ENCODE measurements at regions not wholly inside any gene's neighbourhood (a gene's known extent, or its start where the extent isn't known, plus 50 kb on each side); places are given as distances from the start of the nearest gene placed in this dataset.

DNA sequence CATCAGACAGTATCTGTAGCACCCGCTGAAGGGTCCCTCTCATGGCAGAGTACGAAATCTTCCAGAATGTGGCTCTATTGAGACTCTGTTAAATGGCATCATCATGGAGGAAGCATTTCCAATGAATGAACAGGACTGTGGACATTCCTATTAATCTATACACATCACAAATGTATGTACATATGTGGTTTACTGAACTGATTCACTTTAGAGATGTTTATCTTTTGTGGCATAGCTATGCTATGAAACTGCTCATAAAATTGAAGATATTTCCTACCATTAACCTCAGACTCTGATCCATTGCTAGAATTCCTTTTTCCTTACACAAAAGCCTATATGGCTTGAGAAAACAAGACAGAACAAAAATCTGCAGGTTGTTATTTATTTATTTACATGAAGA, 259.6 kb upstream of the RRP15 start:
- no peak for DNase-seq

DNA sequence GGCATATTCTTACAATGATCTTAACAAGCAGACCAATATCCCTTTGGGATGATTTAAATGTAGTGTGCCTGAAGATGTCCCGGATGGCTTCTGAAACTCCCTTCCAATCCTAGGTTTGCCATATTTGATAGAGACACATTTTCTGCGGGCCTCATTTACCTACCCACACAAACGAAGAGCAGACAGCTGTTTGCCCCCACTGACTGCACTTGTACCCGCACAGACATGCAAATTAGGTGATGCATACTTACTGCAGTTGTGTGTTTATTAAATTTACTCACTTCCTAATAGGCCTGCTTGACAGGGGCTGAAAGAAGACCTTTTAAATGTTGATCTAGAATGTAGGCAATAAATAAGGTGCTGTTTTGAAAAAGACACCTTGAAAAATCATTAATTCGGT, 257.9 kb upstream of the RRP15 start:
- DNase-seq: no peak

DNA sequence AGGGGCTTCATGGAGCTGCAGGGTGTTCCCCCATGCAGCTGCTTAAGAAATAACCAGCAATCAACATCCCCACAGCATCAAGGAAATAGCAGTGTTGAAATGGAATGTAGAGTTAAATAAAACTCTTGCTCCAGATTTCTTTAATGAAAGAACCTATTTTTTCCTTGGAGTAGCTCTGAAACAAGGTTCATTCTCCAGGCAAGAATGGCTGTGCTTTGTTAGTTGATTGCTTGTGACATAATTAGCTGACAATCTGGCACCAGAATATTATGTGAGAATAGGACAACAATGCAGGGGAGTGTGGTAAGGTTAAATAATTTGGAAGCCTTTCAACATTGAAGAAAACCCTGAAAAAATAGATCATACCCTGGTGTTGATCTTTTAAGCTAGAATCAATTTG, 254.2 kb upstream of the RRP15 start:
- DNase-seq: no peak

DNA sequence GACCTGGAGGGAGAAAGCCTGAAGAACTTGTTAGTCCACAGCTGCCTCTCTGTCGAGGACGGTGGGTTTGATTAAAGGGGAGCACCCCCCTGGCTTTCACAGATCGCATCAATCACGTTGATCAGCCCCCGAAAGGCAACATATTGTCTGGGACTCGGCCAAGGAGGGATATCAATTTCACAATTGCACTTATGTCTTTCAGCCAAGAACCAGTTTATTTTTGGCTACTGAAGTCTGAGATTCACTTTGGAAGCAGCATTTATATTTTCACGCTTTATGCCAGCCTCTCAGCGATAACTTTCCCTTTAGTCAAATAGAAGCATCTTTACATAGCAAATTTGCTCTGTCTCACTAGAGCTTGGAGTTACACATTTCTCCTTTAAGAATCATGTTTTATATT, 253.2 kb upstream of the RRP15 start:
- DNase-seq: no peak

DNA sequence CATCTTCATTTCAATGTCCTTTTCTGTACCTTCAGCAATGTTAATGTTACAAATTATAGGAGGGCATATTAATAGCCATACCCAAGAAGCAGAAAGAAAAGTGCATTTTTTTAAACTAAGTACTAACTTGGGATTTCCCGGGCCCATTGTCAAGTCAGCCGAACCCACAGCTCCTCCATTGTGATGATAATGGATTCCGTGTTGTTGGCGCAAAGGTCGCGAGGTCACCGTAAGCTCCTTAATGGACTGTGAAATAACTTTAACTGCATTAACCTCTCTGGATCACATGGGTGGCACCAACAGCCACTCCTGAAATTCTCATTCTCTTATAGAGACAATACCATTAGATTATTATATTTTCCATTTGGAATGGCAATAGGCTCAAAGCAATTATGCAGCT, 250.6 kb upstream of the RRP15 start:
- no peak for DNase-seq

DNA sequence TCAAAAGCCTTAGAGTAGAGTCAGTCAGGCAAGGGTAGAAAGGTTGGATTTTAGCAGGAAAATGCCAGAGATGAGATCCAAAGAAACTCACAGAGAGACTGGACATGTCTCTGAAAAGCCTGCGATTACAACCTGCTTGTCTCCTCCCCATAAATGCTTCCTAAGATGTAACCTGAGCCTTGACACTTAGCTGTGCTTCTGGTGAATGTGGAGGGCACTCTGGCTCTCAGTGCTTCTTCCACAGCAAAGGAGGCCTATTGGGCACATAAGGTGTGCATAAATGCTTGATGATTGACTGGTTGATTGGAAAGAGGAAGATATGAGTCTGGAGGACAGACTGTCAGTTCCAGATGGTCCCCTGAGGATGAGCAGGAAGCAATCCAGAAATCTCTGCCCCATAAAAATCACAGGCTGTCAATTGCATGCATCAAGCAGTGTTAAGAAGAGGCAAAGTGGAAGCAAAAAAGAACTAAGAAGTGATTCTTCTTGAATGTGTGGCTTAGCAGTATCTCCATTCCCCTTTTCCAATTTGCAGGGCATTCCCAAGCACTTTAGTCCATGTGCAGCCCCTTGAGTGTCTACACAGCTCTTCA, 236.2 kb upstream of the RRP15 start:
- no peak for DNase-seq

DNA sequence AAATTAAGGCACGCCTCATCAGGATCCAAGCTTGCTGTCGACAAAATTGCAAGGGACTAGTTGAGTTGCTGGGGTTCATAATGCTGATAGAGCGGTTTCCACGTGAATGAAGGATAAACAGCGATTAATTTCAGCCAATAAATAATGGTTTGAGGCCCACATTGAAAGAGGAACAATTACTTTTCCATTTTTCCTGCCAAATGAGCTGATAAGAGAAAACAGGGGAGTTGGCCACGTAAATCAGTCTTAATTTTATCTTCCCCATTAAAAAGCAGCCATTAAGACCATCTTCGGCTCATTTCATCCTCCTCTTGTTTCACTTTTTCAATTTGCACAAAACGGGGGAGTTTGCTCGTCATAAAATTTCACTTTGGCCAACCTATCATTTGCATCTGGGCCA, 235.5 kb upstream of the RRP15 start:
- no peak for DNase-seq

DNA sequence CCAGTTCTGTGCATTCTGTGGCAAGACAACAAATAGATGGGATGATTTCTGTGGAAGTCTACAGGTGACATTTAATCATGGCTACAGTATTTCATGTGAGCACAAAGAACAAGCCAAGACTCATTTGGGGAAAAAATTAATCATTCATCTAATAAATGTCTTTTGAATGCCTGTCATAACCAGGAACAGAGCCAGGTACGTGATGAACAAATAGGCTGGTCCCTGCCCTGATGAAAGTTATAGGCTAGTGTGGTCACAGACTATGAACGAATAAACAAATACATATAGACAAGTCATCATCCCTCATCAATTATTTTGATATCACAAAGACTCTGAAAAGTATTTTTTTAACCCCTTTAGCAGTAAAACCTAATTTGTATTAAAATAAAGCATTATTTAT, 226.4 kb upstream of the RRP15 start:
- DNase-seq: no peak

DNA sequence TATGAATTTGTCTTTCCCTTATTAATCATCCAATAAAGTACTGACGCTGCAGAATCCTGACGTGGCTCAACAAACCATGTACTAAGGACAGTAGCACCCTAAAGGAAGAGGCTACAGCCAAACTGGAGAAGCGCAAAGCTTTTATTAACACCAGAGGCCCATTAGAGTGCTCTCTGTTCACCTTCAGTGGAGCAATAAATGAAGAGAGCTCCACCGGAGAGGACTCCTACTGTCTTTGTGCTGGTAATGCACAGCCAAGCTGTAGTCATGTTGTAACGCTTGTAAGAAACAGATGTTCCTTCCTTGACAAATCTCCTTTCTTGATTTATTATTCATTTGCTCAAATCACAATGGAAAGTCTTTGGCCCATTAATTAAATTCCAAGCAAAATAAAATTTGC, 220.7 kb upstream of the RRP15 start:
- no peak for DNase-seq

DNA sequence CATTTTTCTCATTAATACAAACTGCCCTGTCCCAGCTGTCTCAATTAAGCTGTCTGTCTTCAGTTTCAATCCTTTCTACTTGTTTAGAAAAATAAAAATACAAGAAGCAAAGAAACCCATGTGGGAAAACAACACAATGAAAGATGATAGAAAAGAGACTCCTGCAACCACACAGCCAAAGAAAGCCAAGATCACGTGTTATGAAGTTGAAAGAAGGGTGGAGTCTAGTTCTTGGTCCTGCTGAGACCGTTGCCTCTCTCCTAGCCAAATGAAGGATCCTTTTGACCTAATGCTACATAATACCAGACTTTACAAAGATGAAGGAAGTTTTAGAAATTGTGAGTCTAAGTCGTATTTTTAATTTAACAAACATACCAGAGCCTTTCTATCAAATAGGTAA, 218.8 kb upstream of the RRP15 start:
- DNase-seq: no peak

DNA sequence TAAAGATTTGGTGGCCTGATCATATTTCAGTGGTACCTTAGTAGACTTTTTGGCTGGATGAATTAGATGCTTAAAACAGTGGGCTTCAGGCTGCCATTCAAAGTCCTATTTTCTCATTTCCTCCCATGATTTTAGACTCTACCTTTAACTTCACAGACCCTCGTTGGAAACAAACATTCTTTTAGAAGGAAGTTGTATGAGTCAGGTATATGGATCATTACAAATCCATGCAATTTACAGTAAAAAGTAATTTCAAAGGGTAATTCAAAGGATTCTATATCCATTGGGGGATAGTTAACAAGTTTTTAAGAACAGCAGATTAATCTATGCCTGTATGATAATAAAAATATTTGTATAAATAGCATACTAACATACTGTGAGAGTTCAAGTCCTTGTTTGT, 216.9 kb upstream of the RRP15 start:
- no peak for DNase-seq

DNA sequence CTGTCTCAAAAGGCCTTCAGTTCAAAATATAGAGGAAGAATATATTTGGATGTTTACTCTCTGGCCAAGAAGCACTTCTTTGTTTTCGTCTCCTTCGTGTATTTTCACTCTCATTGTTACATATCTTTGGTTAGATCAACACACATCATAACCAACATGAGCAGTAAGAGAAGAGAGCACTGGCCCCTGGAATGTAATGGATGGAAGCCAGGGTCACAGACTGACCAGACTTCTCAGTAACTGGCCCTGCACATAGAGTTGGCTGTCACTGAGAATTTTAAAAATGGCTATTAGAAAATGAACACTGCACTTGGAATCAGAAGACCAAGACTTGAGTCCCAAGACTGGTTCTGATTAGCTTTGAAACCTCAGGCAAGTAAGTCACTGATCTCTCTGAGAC, 215.9 kb upstream of the RRP15 start:
- no peak for DNase-seq

DNA sequence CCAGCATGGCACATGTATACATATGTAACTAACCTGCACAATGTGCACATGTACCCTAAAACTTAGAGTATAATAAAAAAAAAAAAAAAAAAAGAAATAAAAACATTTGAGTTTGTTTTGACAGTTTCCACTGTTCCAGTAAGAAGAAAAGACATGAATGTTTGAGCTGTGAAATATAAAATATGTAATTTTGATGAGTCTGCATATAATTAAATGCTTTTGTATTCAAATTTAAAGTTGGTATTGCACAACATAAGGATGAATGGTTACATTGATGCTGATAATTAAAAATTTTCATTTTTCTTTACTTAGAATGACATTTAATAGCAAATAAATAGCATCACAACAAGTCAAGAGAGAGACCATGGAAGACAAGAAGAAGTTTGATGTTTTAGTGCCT, 212.0 kb upstream of the RRP15 start:
- no peak for DNase-seq

DNA sequence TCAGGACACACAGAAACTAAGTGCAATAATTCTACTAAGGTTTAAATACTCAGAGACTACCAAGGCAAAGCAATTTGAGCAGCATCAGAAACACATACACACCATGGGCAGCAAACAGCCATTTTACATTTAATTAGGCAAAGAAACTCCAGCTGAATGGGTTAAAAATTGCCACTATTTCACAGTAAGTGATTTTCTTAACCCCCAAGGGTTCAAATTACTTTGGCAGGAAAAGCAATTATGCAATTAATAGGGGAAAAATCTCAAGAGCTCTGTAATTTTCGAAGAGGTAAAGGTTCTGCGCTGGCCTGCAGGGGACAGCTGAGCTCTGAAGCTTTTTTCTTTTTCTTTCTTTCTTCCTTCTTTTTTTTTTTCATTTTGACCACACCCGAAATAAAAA, 206.2 kb upstream of the RRP15 start:
- no peak for DNase-seq

DNA sequence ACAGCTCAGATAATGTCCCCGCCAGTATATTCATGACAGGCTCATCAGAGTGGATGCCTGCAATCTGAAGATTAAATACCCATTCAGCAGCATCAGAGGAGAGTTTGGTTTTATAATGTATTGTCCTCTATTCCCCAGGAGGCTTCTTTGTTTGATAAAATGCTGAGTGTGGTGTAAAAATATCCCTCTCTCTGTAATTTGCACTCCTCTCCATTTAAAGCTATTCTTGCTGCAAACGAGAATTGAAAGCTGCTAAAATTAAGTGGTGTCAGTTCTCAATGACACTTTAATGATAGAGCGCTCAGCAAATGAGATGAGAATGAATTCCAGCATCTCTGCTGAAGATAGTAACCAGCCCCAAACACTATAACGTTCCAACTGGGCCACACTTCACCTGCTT, 205.7 kb upstream of the RRP15 start:
- DNase-seq: no peak

DNA sequence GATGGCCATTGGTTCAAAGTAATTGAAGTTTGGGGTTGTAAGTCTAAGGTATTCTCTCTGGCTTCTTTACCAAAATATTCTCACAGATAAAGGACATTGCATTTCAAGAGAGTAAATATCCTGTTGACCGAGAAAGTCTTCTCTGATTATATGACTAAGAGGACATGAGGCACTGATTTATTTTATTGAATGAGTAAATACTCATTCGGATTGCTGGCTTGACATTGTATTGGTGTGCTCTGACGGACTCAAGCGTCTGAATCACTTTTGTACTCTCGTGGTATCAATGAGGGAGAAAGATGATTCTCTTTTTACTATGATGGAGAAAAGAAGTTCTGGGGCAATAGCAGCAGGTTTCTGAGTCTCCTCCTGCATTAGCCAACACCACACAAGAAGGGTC, 205.3 kb upstream of the RRP15 start:
- no peak for DNase-seq

DNA sequence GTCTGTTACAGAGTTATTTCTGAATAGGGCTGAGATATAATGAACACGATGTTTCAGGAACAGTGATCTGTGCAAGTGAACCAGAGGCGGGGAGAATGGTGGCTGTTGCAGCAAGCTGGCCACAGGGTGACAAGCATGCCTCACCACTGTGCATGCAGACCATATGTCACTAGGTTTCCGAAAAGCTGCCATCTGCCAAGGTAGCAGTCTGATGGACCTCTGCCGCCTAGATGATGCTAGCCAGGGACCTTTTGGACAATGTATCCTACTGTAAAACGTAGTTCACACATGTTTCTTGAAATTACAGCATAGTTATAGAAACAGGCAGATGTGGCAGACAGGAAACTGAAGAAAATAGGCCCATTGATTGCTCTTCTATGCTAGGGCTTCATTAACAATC, 204.2 kb upstream of the RRP15 start:
- DNase-seq: no peak

DNA sequence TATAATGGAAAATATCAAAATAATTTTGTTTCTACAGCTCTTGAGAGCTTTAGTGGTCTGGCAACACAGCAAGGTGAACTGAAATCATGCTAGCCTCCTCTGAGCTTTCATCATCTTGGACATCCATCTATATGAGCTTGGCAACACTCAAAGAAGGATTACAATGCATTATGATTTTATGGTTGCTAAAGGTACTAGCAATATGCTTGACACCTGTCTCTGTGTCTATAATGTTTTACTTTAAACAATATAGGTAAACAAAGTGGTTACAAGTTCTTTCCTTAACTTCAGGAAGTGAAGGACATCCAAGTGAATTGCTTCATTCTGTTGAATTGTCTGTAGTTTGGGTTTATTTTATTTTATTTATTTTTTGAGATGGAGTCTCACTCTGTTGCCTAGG, 203.7 kb upstream of the RRP15 start:
- DNase-seq: no peak

DNA sequence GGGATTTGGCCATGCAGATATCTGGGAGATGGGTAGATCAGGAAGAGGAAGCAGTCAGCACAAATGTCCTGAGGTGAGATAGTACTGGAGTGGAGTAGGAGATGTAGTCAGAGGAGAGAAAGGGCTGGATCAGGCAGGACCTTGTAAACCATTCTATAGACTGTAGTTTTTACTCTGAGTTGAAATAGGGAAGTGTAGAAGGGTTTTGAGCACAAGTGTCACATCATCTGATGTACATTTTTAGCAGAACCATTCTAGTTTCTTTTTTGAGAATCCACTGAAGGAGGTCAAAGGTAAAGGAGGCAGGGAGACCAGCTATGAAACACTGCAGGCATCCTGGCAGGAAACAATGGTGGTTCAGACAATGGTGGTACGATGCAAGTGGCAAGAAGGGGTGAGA, 194.6 kb upstream of the RRP15 start:
- no peak for DNase-seq

DNA sequence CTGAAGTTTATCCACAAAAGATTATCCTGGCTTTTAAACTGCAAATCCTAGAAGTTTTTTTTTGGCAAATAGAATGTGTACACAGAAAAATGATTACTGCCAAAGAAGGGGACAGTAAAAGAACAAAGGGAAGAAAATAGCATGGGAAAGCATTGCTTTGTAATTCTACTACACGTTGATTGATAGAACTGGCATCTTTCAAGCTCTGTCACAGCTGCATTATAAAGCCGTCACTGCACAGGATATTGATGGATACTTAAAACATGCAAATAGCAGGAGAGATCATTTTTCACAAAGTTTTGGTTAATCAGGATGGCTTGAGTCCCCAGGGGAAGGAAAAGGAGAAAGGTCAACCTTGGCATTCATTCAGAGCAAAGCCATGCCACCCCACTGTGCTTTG, 183.7 kb upstream of the RRP15 start:
- DNase-seq: no peak

DNA sequence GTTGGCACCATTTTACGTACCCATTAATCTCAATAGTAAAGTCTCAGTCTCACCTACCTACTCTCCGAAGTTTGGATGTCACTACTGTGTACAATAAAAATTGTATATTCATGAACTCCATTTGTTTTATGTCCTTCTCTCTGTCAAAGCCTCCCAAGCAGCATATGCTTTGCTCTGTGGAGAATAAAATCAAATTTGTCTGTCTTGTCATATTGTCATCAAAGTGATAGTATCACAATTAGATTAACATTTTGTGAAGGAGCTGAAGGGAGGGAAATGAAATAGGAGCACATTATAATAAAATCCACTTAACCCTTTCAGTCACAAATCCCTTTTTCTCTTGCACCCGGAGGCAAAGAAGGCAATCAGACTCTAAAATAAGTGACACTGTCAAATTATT, 177.1 kb upstream of the RRP15 start:
- no peak for DNase-seq

DNA sequence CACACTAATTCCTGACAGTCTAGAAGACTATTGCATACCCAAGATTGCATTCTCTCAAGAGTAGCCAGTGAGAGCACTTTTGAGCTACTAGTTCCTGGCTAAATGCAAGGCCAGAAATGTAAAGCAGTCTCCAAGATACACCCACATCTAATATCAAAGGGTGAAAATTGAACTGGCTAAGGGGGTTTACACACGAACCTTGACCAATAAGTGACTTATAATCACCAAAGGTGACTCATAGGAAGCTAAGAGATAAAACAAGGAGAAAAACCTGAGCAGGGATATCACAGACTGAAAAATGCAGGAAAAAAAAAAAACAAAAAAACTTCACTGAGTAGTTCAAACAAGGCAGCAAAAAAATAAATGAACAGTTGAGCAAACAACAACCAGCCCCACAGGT, 172.2 kb upstream of the RRP15 start:
- DNase-seq: no peak

DNA sequence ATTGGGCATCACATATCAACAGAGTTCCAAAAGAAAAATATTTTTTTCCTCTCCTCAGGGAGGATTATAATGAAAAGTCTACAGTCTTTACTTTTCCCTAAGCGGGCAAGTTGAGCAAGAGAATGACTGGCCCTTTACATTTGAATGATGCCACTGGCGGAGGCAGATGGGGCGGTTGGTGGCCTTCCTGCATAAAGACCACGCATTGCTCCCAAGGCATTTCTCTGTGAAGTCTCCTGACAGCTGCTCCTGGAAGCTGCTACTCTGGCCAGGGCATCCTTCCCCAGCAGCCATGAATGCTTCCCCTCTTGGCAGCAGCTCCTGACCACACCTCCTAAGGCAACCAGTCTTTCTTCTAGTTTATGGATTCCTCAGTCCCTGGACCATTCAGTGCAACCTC, 161.1 kb upstream of the RRP15 start:
- DNase-seq: no peak

DNA sequence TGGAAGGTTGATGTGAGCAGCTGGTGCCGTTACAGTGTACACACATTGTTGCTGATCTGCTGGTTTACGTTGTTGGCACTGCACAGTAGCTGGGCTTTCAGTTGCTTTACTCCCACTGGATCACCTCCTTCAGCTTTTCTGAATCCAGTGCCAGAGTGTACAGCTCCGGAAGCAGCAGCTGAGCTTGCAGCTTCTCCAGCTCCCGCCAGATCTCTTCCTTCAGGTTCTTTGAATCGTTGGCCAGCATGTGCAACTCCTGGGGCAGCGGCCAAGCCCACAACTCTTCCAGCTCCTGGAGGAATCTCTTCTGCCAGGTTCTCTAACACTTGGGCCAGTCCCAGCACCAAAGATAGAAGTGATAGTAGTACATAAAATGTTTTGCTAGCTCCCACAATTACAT, 149.7 kb upstream of the RRP15 start:
- no peak for DNase-seq

DNA sequence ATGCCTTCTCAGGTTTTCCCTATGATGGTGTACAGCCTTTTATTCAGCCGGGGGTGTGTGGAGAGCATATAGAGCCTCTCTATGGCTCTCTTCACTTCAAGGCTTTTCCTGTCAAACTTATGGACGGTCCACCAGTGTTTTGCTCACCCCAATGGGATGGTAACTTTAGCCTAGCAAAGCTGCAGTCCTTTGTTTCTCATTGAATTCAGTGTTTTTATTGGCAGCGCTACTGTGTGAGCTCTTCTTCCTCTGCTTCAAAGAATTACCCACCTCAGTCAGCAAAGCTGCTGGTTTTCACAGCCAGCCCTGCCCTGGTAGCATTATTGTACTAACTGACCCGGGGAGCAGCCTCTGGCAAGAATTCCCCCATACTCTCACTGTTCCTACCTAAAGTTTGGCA, 145.3 kb upstream of the RRP15 start:
- DNase-seq: no peak

DNA sequence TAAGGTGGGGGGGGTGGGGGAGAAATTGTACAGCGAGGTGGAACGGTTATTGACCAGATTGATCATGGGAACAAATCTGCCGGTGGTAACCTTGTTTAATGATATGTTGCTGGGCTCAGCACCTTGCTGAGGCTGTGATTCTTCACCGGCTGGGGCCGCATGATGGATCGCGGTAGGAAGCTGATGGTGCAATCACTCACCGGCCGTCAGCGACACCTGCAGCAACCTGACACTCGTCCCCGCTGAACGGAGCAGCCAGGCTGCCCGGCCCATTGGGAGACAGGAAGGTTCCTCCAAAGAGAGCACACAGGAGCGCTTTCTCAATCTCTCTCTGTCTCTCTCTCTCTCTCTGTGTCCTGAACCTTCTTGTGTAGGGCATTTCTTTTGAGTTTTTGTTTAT, 128.5 kb upstream of the RRP15 start:
- no peak for DNase-seq
